ENCODE measurements at regions not wholly inside any gene's neighbourhood (a gene's known extent, or its start where the extent isn't known, plus 50 kb on each side); places are given as distances from the start of the nearest gene placed in this dataset.

DNA sequence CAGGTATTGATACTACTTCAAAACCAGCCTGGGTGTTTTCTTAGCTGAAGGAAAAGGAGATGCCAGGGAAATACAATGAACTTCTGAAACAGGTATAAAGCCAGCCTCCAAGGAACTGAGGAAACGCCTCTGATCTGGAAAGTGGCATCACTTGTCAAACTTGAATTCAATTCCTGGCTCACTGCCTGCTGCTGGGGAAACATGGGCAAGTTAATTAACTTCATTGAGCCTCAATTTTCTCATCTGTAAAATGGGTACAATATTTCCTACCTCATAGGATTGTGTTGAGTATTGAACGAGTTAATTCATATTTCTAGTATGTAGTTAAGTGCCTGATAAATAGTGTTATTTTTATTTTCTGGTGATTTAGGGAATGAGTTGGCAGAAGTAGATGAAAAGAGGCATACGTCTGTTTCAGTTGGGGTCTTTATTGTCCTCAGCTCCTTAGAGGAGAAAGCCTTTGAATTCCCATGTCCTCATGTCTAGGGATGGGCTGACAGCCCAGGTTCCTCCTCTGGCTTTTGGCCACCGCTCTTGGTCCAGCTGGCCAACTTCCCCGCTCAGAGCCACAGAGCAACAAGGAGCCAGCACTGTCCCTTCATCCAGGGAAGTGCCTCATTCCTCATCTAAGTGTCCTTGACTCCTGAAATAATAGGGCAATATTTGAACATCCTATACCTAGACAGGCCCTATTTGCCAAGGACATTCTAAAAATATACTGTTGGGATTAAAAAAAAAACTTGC lies 210.5 kb upstream of the GATA6 start:
- peak in 3 of 4 donors; percentile 50 to 73 (median 57) for ATAC-seq
- Histone ChIP-seq H3K36me3 (no peaks in the 10 kb centered on the region), H3K27me3 (no peaks in the 10 kb centered on the region), H3K9me3 (peaks cover 0 to 9% (median 0%) of the 10 kb centered on the region in 12 donors), H3K4me3 (no peak overlapping the region), H3K4me1 (peaks cover 0 to 12% (median 0%) of the 10 kb centered on the region in 12 donors), H3K27ac (no peak overlapping the region)
- DNase-seq = peak in 1 of 5 donors; percentile 42
- TF ChIP-seq, protein P1, sequence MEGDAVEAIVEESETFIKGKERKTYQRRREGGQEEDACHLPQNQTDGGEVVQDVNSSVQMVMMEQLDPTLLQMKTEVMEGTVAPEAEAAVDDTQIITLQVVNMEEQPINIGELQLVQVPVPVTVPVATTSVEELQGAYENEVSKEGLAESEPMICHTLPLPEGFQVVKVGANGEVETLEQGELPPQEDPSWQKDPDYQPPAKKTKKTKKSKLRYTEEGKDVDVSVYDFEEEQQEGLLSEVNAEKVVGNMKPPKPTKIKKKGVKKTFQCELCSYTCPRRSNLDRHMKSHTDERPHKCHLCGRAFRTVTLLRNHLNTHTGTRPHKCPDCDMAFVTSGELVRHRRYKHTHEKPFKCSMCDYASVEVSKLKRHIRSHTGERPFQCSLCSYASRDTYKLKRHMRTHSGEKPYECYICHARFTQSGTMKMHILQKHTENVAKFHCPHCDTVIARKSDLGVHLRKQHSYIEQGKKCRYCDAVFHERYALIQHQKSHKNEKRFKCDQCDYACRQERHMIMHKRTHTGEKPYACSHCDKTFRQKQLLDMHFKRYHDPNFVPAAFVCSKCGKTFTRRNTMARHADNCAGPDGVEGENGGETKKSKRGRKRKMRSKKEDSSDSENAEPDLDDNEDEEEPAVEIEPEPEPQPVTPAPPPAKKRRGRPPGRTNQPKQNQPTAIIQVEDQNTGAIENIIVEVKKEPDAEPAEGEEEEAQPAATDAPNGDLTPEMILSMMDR (IDR thresholded peaks at IDR 0.05) = no peak
- TF ChIP-seq POLR2A (IDR thresholded peaks at IDR 0.05) = no peak
- WGBS, 4 donors = 38 to 51% (median 46%) methylated on average over 5 of the region's 5 CpGs
- intact Hi-C loops (cut with DNase I) = loop anchor here in 9 of 10 donors (5.0 to 10.0 kb wide), 7 partner anchors 137 to 767 kb away; partner anchors contain the start of gene GATA6 (in 1 of the 9)

DNA sequence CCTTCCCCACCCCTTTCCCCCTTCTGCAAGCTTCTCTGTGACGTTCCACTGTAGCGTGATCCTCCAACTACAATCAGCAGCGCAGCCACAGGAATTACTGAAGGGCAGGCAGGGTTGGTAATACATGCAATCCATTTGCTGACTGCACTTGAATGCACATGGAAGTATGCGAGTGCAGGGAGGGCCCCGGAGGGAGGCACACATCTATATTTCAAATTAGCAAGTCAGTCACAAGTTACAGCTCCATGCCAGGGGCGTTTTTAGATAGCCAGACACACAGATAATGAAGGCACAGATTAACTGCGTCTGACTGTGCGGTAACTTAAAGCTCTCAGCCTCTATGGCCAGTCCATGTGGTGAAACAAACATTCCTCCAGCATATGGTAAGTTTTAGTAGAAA lies 209.2 kb upstream of the GATA6 start:
- Histone ChIP-seq H3K4me1 (peaks cover 0 to 12% (median 0%) of the 10 kb centered on the region in 12 donors), H3K27ac (no peak overlapping the region), H3K36me3 (no peaks in the 10 kb centered on the region), H3K4me3 (no peak overlapping the region), H3K9me3 (peaks cover 0 to under 1% (median 0%) of the 10 kb centered on the region in 12 donors), H3K27me3 (no peaks in the 10 kb centered on the region)
- peak in 2 of 5 donors; percentile 12 to 28 for DNase-seq
- intact Hi-C loops (cut with DNase I) = no loop called here
- WGBS, 4 donors = 20 to 49% (median 35%) methylated on average over 8 of the region's 8 CpGs
- ATAC-seq = peak in 2 of 4 donors; percentile 42 to 47
- no peak for TF ChIP-seq POLR2A (IDR thresholded peaks at IDR 0.05)
- TF ChIP-seq, protein P1 (IDR thresholded peaks at IDR 0.05) = no peak

DNA sequence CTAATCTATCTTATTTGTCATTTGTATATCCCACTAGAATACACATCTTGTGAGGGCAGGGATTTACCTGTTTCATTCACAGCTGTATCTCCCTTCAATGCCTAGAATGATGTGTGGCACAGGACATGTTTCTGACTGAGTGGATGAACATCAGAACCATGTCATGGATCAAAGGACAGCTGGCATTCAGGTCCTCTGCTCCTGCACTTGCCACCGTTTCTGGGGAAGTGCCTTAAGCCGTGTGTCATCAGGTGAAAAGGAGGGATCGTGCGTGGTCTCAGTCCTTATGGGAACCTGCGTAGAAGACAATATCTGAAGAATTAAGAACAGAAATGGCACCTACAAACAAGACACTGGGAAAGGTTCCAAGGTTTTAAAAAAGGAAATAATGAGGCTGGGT lies 206.1 kb upstream of the GATA6 start:
- intact Hi-C loops (cut with DNase I) = no loop called here
- WGBS, 4 donors = 86 to 92% (median 89%) methylated on average over 5 of the region's 5 CpGs
- TF ChIP-seq, protein P1 (IDR thresholded peaks at IDR 0.05) = no peak
- no peak for TF ChIP-seq POLR2A (IDR thresholded peaks at IDR 0.05)

DNA sequence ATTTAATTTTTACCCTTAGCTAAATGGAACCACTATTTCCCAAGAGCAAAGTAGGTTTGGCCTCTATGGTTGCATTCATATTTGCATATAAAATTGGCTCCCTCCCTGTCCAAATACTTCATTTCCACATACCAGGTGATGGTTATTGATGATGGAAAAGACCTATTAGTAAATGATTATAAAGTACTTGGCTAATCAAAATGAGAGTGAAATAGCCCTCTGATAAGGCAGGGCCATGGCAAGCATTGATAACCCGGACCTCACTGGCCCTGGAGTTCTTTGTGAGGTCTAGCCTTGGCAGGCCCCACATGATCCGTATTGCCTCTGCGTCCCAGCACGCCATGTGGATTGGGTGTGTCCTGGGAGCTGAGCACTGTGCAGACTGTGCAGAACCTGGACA lies 201.1 kb upstream of the GATA6 start:
- H3K27ac ChIP-seq = no peak overlapping the region
- no peaks in the 10 kb centered on the region for H3K36me3 ChIP-seq
- no peaks in the 10 kb centered on the region for H3K27me3 ChIP-seq
- DNase-seq (no peak), ATAC-seq (no peak)
- intact Hi-C loops (cut with DNase I) = no loop called here
- no peak overlapping the region for H3K4me3 ChIP-seq
- no peak for TF ChIP-seq POLR2A (IDR thresholded peaks at IDR 0.05)
- TF ChIP-seq, protein P1 (IDR thresholded peaks at IDR 0.05) = no peak
- 74 to 100% (median 85%) methylated on average over 4 of the region's 4 CpGs for WGBS, 4 donors
- no peaks in the 10 kb centered on the region for H3K9me3 ChIP-seq
- H3K4me1 ChIP-seq = no peaks in the 10 kb centered on the region

More for the DNA sequence above, 206.1 kb upstream of the GATA6 start:
- DNase-seq (no peak), ATAC-seq (no peak)
- H3K4me1 ChIP-seq = peaks cover 0 to 12% (median 0%) of the 10 kb centered on the region in 12 donors
- H3K27ac ChIP-seq = no peak overlapping the region
- H3K36me3 ChIP-seq = no peaks in the 10 kb centered on the region
- no peaks in the 10 kb centered on the region for H3K9me3 ChIP-seq
- no peaks in the 10 kb centered on the region for H3K27me3 ChIP-seq
- H3K4me3 ChIP-seq = no peak overlapping the region
